PC-9 (cell line): ENCODE measurements at regions not wholly inside any gene's neighbourhood (a gene's known extent, or its start where the extent isn't known, plus 50 kb on each side); places are given as distances from the start of the nearest gene placed in this dataset.

Experiments
- BruUV-seq: library from RNA; stranded (reverse); fragments of 400-500 nt; replicated peaks from 2 replicates; lab custom pipeline; 2021; lab: Mats Ljungman, UMichigan
- CTCF ChIA-PET: fragments of 300-600 bp; sonication (Branson Sonifier 250); formaldehyde crosslinking; loops from one replicate; lab custom pipeline; 2022; ENCODE audit warnings: antibody characterized with exemption; lab: Charles Lee
- POLR2A ChIA-PET: fragments of 300-600 bp; sonication (Branson Sonifier 250); formaldehyde crosslinking; loops from one replicate; lab custom pipeline; 2022; ENCODE audit warnings: antibody characterized with exemption; ENCODE audit not compliant: unreplicated experiment; lab: Charles Lee
- DNase-seq, 2 experiments: peaks; one replicate each; pipeline versions ENCODE4 v3.0.0 to v3.0.0-alpha.2; 2015 to 2022; ENCODE audit warnings: mixed read lengths in 1 of 2
- H2AFZ ChIP-seq: fragments of 200-600 bp; sonication (generic); 2 replicates; pipeline ENCODE4 v1.8.1; 2017; ENCODE audit warnings: antibody characterized with exemption
- H3F3A ChIP-seq: fragments of 200-600 bp; sonication (generic); 2 replicates; pipeline ENCODE4 v1.8.1; 2017; ENCODE audit warnings: antibody characterized with exemption, mild to moderate bottlenecking, low read depth; ENCODE audit not compliant: insufficient read depth
- H3K27ac ChIP-seq: fragments of 200-600 bp; sonication (generic); 2 replicates; pipeline ENCODE4 v1.6.1; 2016; ENCODE audit warnings: mixed run types
- H3K27me3 ChIP-seq: fragments of 200-600 bp; sonication (generic); 2 replicates; pipeline ENCODE4 v1.6.1; 2016; ENCODE audit warnings: low read depth, mixed run types; ENCODE audit not compliant: insufficient read depth
- H3K36me3 ChIP-seq: fragments of 200-600 bp; sonication (generic); 2 replicates; pipeline ENCODE4 v1.6.1; 2016; ENCODE audit warnings: low read depth, mixed run types
- H3K4me1 ChIP-seq: fragments of 200-600 bp; sonication (generic); replicated peaks from 2 replicates; pipeline ENCODE4 v1.6.1; 2016; ENCODE audit warnings: mixed run types; ENCODE audit not compliant: insufficient read depth
- H3K4me2 ChIP-seq: fragments of 200-600 bp; sonication (generic); 2 replicates; pipeline ENCODE4 v1.6.1; 2017; ENCODE audit warnings: mixed run types
- H3K4me3 ChIP-seq: fragments of 200-600 bp; sonication (generic); 2 replicates; pipeline ENCODE4 v1.6.1; 2016; ENCODE audit warnings: mixed run types
- H3K79me2 ChIP-seq: fragments of 200-600 bp; sonication (generic); 2 replicates; pipeline ENCODE4 v1.6.1; 2017; ENCODE audit warnings: low read depth, mixed run types
- H3K9me2 ChIP-seq: fragments of 200-600 bp; sonication (generic); 2 replicates; pipeline ENCODE4 v1.8.1; 2017; ENCODE audit warnings: mild to moderate bottlenecking; ENCODE audit not compliant: insufficient read depth
- H3K9me3 ChIP-seq: fragments of 200-600 bp; sonication (generic); 2 replicates; pipeline ENCODE4 v1.8.1; 2016; ENCODE audit warnings: low read depth; ENCODE audit not compliant: insufficient read depth
- H4K20me1 ChIP-seq: fragments of 200-600 bp; sonication (generic); 2 replicates; pipeline ENCODE4 v1.8.1; 2017; ENCODE audit not compliant: insufficient read depth
- CTCF ChIP-seq: fragments of 200-600 bp; sonication (generic); conservative IDR thresholded peaks from 2 replicates; pipeline ENCODE4 v1.6.1; 2017; ENCODE audit warnings: mixed run types, antibody characterized with exemption, mild to moderate bottlenecking, moderate library complexity
- EZH2 ChIP-seq: fragments of 200-600 bp; sonication (generic); IDR thresholded peaks from 2 replicates; pipeline ENCODE4 v1.8.0; 2017; ENCODE audit warnings: antibody characterized with exemption, low read depth
- intact Hi-C: fragments of 100-400 bp; cut with micrococcal nuclease; formaldehyde crosslinking; loops from one replicate; pipeline ENCODE4 v1.10.0; 2022; ENCODE audit not compliant: unreplicated experiment

- Histone ChIP-seq H2AFZ (peak overlapping the region; percentile 26; the same call in 1 of the 2 replicates), H3K27me3 (no peaks in the 10 kb centered on the region), H3K36me3 (no peaks in the 10 kb centered on the region), H3K9me2 (no peaks in the 10 kb centered on the region), H3F3A (no peaks in the 10 kb centered on the region), H3K27ac (peak overlapping the region; percentile 6; the same call in 1 of the 2 replicates), H3K4me3 (no peak overlapping the region), H3K4me1 (no peaks in the 10 kb centered on the region), H3K79me2 (no peaks in the 10 kb centered on the region), H4K20me1 (no peaks in the 10 kb centered on the region), H3K9me3 (no peaks in the 10 kb centered on the region), H3K4me2 (0 out of 2 replicates have a peak overlapping the region, but pooled peaks have one; percentile 5)
- no peak for TF ChIP-seq EZH2
- TF ChIP-seq CTCF: no peak
- intact Hi-C loops: no loop called here
- no TSS peak for BruUV-seq
- DNase-seq: no peak
- POLR2A ChIA-PET: no interaction called here
- CTCF ChIA-PET: no interaction called here
Observed at GRCh38 chr7:68314208-68314607, 1284.1 kb upstream of the AUTS2 start.

GRCh38 chr7:68317476-68317875, 1280.8 kb upstream of the AUTS2 start:
- no TSS peak for BruUV-seq
- no peaks in the 10 kb centered on the region for H4K20me1 ChIP-seq
- H3K27ac ChIP-seq: no peak overlapping the region
- no peak overlapping the region for H3K4me2 ChIP-seq
- CTCF ChIA-PET: no interaction called here
- no peaks in the 10 kb centered on the region for H3K27me3 ChIP-seq
- no peak overlapping the region for H2AFZ ChIP-seq
- H3K36me3 ChIP-seq: no peaks in the 10 kb centered on the region
- intact Hi-C loops: no loop called here
- H3F3A ChIP-seq: peaks cover 12% of the 10 kb centered on the region; the same call in 1 of the 2 replicates
- no peaks in the 10 kb centered on the region for H3K9me3 ChIP-seq
- TF ChIP-seq EZH2: no peak
- no peak for TF ChIP-seq CTCF
- no peak for DNase-seq
- H3K4me1 ChIP-seq: peaks cover 18% of the 10 kb centered on the region
- POLR2A ChIA-PET: no interaction called here
- H3K9me2 ChIP-seq: no peaks in the 10 kb centered on the region
- no peaks in the 10 kb centered on the region for H3K79me2 ChIP-seq
- H3K4me3 ChIP-seq: no peak overlapping the region

- no peaks in the 10 kb centered on the region for H3K9me3 ChIP-seq
- no peak overlapping the region for H2AFZ ChIP-seq
- peaks cover 24% of the 10 kb centered on the region for H3K4me1 ChIP-seq
- TF ChIP-seq EZH2: no peak
- no peak for TF ChIP-seq CTCF
- CTCF ChIA-PET: no interaction called here
- intact Hi-C loops: no loop called here
- no peaks in the 10 kb centered on the region for H4K20me1 ChIP-seq
- BruUV-seq: no TSS peak
- H3K4me3 ChIP-seq: no peak overlapping the region
- DNase-seq: no peak
- no peaks in the 10 kb centered on the region for H3K79me2 ChIP-seq
- no peak overlapping the region for H3K4me2 ChIP-seq
- POLR2A ChIA-PET: no interaction called here
- peaks cover 13% of the 10 kb centered on the region; the same call in 1 of the 2 replicates for H3F3A ChIP-seq
- no peaks in the 10 kb centered on the region for H3K36me3 ChIP-seq
- H3K27ac ChIP-seq: no peak overlapping the region
- no peaks in the 10 kb centered on the region for H3K9me2 ChIP-seq
- H3K27me3 ChIP-seq: no peaks in the 10 kb centered on the region
Observed at GRCh38 chr7:68319061-68319460, 1279.2 kb upstream of the AUTS2 start.
